22Rv1 (cell line): ENCODE measurements at regions not wholly inside any gene's neighbourhood (a gene's known extent, or its start where the extent isn't known, plus 50 kb on each side); places are given as distances from the start of the nearest gene placed in this dataset.

ENCODE experiments used
- ZFX ChIP-seq: fragments of 450-650 bp; IDR thresholded peaks from 2 replicates; pipeline ENCODE4 v1.6.1; 2017; ENCODE audit warnings: antibody characterized with exemption, borderline replicate concordance
- TF ChIP-seq, protein P1 (sequence below): fragments of 450-650 bp; IDR thresholded peaks from 2 replicates; pipeline ENCODE4 v1.5.1; 2017; ENCODE audit warnings: mild to moderate bottlenecking

DNA sequence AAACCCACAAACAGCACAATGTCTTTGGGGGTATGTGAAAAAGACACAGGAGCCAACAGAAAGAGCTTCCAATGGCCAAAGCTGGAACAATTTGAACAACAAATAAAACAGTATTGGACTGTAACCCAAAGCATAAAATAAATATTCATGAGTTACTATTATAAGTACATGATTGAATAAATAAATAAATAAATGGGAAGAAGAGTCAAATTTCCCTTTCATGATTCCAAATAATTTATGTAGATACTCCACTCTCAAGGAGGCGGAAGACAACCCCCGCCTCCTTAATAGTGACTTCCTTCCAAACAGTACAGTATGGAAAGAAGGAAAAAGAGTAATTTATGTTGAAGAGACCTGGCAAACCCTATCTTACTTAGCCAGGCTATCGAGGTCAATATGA is 124.4 kb upstream of the P2RY1 start:
- TF ChIP-seq, protein P1, sequence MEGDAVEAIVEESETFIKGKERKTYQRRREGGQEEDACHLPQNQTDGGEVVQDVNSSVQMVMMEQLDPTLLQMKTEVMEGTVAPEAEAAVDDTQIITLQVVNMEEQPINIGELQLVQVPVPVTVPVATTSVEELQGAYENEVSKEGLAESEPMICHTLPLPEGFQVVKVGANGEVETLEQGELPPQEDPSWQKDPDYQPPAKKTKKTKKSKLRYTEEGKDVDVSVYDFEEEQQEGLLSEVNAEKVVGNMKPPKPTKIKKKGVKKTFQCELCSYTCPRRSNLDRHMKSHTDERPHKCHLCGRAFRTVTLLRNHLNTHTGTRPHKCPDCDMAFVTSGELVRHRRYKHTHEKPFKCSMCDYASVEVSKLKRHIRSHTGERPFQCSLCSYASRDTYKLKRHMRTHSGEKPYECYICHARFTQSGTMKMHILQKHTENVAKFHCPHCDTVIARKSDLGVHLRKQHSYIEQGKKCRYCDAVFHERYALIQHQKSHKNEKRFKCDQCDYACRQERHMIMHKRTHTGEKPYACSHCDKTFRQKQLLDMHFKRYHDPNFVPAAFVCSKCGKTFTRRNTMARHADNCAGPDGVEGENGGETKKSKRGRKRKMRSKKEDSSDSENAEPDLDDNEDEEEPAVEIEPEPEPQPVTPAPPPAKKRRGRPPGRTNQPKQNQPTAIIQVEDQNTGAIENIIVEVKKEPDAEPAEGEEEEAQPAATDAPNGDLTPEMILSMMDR: no peak
- TF ChIP-seq ZFX: no peak
